ENCODE measurements at regions not wholly inside any gene's neighbourhood (a gene's known extent, or its start where the extent isn't known, plus 50 kb on each side); places are given as distances from the start of the nearest gene placed in this dataset.

DNA sequence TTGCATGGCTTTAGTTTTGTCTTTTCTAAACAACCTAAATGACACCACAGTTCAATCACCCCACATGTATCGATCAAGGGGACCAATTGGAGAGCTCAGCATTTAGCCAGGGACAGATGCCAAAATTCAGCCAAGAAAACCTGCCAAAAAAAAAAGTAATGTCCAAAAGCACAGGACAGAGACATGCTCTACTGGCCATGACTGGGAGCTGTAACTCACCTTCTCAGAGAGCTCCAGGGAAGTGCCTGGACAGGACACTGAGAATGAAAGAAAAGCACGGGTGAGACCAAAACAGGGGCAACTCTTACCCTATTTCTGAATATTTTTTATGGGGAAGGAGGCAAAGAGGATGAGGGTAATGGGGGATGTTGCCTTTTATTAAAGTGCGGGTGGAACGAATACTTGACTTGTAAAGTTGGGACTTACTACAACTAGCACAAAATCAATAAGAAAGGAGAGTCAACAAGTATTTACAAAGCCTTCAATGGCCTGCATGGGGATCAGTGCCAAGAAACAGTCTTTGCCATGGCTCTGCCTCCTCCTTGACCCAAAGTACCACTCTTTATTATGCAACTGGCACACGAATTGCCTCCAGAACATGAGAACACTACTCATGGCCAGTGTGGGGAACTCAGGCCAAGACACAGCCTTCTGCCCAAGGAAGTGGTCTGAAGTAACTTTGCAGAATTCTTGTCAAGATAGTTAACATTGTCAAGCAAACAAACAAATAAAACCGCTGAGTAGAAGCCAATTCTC lies 72.9 kb upstream of the HK2 start:
- DNase-seq (ENCODE audit: low spot score) = no peak

- DNase-seq (ENCODE audit: low spot score) = no peak
Measured at GRCh38 chr2:74762789-74763188, 71.1 kb upstream of the HK2 start.

- DNase-seq (ENCODE audit: low spot score) = no peak
Measured at GRCh38 chr2:74763962-74764428, 69.9 kb upstream of the HK2 start.

- no peak for DNase-seq (ENCODE audit: low spot score)
Measured at GRCh38 chr2:74764429-74765272, 69.3 kb upstream of the HK2 start.

DNA sequence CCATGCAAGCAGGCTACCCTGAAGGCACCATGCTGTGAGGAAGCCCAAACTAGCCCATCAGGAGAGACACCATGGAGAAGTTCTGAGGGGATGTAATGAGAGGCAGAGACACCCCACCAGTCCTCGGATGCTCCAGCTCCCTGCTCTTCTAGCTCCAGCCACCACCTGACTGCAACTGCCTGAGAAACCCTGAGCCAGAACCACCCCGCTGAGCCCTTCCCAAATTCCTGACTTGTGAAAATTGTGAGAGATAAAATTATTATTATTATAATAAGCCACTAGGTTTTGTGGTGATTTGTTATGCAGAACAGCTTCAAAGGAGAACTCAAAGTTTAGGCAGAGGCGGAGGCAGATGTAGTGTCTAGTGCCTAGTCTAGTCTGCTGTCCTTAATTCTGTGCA lies 67.1 kb upstream of the HK2 start:
- no peak for DNase-seq (ENCODE audit: low spot score)

GRCh38 chr2:74767618-74768017 lies 66.3 kb upstream of the HK2 start:
- DNase-seq (ENCODE audit: low spot score) = no peak

DNA sequence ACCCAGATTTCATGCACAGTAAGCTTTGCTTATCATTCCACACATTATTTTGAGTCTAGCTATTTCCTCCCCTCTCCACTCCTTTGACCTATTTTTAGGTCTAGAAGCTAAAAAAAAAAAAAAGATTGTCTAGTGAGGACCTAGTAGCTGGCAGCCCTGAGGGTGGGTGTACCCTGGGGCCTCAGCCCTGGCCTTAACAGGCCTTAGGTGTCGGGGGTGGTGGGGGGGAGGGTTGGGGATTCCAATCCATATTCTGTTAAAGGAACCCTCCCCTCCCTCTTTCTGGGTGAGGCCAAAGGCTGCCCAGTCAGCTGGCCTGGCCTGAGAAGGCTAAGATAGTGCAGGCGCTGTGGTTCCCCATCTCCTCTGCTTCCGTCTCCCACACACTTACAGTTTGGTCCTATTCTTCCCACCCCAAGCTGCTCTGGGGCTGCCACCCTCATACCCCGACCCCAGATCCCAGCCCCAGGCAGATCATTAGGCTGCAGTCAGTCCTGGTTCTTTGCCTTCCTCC lies 65.5 kb upstream of the HK2 start:
- peak; percentile 70 for DNase-seq (ENCODE audit: low spot score)

DNA sequence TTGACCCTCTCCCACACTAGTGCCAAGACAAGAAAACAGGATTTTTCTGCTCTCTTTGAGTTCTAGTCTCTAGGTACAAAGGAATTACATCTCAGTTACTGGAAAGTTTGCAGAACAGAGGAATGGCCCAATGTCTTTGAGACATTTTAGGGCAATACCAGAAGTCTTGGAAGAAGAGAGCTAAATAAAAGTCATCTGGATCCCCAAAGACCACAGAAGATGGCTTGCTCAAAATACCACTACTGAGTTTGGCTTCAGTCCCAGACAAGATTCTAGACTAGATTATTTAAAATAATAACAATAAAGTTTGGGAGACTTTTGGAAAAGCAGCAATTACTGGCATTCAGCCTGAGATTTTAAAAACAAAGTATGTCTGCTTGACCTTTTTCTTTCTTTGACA lies 61.9 kb upstream of the HK2 start:
- no peak for DNase-seq (ENCODE audit: low spot score)

DNA sequence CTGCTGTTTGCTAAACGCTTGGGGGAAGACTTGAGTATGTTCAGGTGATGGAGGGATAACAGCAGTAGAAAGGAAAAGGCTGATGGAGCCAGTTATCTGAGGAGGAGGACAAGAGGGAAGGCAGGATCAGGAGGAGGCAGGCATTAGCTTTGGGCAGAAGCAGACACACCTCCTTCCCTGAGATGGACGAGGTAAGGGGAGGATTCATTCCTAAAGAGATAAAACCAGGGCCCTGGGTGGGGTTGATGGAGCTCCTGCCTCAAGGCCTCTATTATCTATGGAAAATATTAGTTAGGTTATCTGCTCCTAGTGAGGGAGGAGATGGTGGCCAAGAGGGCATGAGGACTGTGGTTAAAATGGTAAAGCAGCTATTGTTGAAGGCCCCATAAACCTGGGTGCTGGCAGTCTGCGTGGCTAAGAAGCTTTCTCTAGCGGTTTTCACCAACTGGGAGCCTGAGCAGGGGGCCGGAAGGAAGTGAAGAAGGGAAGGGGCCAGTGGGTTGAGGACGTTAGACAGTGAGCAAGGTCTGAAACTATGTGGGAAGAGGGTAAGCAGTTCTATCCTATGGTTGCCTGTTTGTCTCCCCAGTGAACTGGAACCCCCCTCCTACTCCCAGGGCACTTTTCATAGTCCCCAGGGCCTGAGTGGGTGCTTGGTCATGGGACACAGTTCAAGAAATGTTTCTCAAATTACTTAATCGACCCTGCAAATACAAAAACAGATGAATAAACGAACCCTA lies 56.6 kb upstream of the HK2 start:
- no peak for DNase-seq (ENCODE audit: low spot score)

GRCh38 chr2:74778381-74779264 lies 55.3 kb upstream of the HK2 start:
- DNase-seq (ENCODE audit: low spot score) = peak; percentile 51

GRCh38 chr2:74779265-74779558 lies 54.7 kb upstream of the HK2 start:
- DNase-seq (ENCODE audit: low spot score) = no peak

DNA sequence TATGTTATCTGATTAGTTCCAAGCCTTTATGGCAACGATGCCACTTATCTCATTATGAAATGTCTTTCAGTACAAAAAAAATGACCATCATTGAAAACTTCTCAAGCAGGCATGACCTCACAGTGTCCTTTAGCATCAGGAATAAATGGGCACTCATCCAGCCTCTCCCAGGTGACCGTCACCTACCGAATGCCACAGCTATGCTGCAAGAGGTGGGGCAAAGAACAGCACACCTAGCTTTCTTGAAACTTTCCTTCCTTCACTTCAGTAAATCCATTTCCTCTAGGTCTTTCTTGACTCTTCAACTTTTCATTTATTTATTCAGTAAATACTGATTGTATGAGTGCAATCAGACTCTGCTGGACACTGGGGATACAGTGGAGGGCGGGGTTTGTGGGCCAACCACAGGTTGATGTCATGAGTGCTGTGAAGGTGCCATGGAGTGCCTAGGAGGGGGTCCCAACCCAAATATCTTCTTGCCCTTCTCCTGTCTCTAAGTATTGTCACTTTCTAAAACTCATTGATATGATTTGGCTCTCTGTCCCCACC lies 54.3 kb upstream of the HK2 start:
- no peak for DNase-seq (ENCODE audit: low spot score)
